ENCODE measurements at regions not wholly inside any gene's neighbourhood (a gene's known extent, or its start where the extent isn't known, plus 50 kb on each side); places are given as distances from the start of the nearest gene placed in this dataset.

DNA sequence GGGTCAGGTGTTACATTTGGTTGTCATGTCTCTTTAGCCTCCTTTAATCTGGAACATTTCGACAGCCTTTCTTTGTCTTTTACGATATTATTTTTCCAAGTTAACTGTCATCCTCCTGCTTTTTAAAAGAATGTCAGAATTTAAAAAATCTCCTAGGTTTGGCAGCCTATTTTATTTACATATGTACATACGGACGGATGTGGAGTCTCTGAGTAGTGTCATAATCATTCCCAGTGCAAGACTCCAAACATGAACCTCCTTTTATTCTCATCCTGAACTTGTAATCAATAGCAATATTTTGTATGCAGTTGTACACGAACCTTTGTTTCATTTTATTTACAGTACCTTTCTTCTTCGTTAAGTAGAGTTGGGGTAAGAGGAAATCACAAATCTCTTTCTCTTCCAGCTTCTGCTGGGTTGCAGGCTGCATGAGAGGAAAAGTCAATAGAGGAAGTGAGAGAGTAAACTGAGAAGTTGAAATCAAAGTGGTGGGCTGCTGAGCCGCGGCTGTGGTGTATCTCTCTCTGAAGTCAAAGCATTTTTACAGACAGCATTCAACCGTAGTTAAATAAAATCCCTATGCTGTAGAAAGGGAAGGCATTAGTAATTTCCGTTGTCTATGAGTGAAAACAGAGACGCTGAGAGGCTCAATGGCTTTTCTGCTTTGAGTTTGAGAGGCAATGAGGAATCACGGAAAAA is 53.9 kb upstream of the RPS6KA3 start:
- TF ChIP-seq CTCF (IDR thresholded peaks at IDR 0.05; ENCODE audit: insufficient read depth, low read length, missing control alignments) = no peak
- ChIA-PET CTCF (no interaction called here), POLR2A (no interaction called here)
- H3K4me3 ChIP-seq (ENCODE audit: low read depth, low read length) = peak overlapping the region; percentile 13
- DNase-seq (ENCODE audit: low read depth, low spot score) = no peak

DNA sequence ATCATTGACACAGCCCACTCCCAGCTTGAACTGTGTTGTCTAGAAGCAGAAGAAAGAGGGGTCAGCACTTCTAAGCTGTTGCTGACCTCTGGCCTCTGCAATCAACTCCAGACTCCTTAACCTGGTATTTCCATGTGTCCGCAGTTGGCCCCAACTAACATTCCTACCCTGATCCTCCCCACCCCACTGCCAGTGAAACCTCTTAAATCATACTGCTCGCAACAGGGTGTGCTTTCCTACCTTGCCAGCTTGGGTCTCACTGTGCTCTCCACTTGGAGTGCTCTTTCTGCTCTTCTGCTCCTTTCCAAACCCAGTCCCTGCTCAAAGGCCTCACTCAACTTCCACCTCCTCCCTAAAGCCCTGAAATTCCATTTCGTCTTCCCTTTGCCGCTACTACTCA is 52.3 kb upstream of the RPS6KA3 start:
- no peak for TF ChIP-seq CTCF (IDR thresholded peaks at IDR 0.05; ENCODE audit: insufficient read depth, low read length, missing control alignments)
- H3K4me3 ChIP-seq (ENCODE audit: low read depth, low read length) = no peak overlapping the region
- POLR2A ChIA-PET = no interaction called here
- CTCF ChIA-PET = interaction anchor here (0.6 kb wide), 1 partner anchor 14 kb away, joined by 3 read pairs; no protein-coding TSS in a partner anchor
- DNase-seq (ENCODE audit: low read depth, low spot score) = no peak

- DNase-seq (ENCODE audit: low read depth, low spot score) = no peak
These were observed 51.2 kb upstream of the RPS6KA3 start for GRCh38 chrX:20317873-20318272.

More at GRCh38 chrX:20317873-20318272, 51.2 kb upstream of the RPS6KA3 start:
- ChIA-PET POLR2A (no interaction called here), CTCF (no interaction called here)
- no peak overlapping the region for H3K4me3 ChIP-seq (ENCODE audit: low read depth, low read length)
- TF ChIP-seq CTCF (IDR thresholded peaks at IDR 0.05; ENCODE audit: insufficient read depth, low read length, missing control alignments) = no peak
